HUES6 (cell line): ENCODE measurements at regions not wholly inside any gene's neighbourhood (a gene's known extent, or its start where the extent isn't known, plus 50 kb on each side); places are given as distances from the start of the nearest gene placed in this dataset.
A peak's percentile ranks its signal among the peaks of the same experiment; 100 is the strongest.
"Not testable (repeated sequence)": the region's sequence is repeated elsewhere in the genome, so short reads cannot be mapped to it uniquely, and the experiment has no call there.

ENCODE experiments used
- H3K27ac ChIP-seq: 2 replicates; pipeline ENCODE4 v1.7.0; 2013; ENCODE audit warnings: low read depth, mild to moderate bottlenecking, low read length, inconsistent platforms
- H3K27me3 ChIP-seq: 2 replicates; pipeline ENCODE4 v1.6.1; 2013; ENCODE audit warnings: low read length; ENCODE audit not compliant: control insufficient read depth, insufficient read depth
- H3K36me3 ChIP-seq: 2 replicates; pipeline ENCODE4 v1.6.1; 2013; ENCODE audit warnings: low read length; ENCODE audit not compliant: control insufficient read depth, insufficient read depth
- H3K4me1 ChIP-seq: 2 replicates; pipeline ENCODE4 v1.6.1; 2013; ENCODE audit warnings: low read length; ENCODE audit not compliant: control insufficient read depth, insufficient read depth
- H3K4me3 ChIP-seq: 2 replicates; pipeline ENCODE4 v1.5.1; 2013; ENCODE audit warnings: low read depth, low read length
- H3K9ac ChIP-seq: one replicate; pipeline ENCODE4 v1.6.1; 2013; ENCODE audit warnings: mild to moderate bottlenecking, low read length
- H3K9me3 ChIP-seq: 2 replicates; pipeline ENCODE4 v1.6.1; 2013; ENCODE audit warnings: low read depth, low read length; ENCODE audit not compliant: control insufficient read depth, insufficient read depth

GRCh38 chr14:53285821-53286220 is 132.7 kb upstream of the DDHD1 start:
- no peak overlapping the region for H3K4me3 ChIP-seq
- H3K27me3 ChIP-seq, result no peaks in the 10 kb centered on the region
- no peaks in the 10 kb centered on the region for H3K36me3 ChIP-seq
- H3K9ac ChIP-seq, result no peak overlapping the region
- peaks cover 14% of the 10 kb centered on the region for H3K9me3 ChIP-seq
- H3K27ac ChIP-seq, result no peak overlapping the region
- no peaks in the 10 kb centered on the region for H3K4me1 ChIP-seq

GRCh38 chr14:53285064-53285463 is 131.9 kb upstream of the DDHD1 start:
- Histone ChIP-seq H3K4me3 (no peak overlapping the region), H3K4me1 (no peaks in the 10 kb centered on the region), H3K27ac (no peak overlapping the region), H3K9me3 (peaks cover 16% of the 10 kb centered on the region), H3K27me3 (no peaks in the 10 kb centered on the region), H3K9ac (no peak overlapping the region), H3K36me3 (no peaks in the 10 kb centered on the region)

DNA sequence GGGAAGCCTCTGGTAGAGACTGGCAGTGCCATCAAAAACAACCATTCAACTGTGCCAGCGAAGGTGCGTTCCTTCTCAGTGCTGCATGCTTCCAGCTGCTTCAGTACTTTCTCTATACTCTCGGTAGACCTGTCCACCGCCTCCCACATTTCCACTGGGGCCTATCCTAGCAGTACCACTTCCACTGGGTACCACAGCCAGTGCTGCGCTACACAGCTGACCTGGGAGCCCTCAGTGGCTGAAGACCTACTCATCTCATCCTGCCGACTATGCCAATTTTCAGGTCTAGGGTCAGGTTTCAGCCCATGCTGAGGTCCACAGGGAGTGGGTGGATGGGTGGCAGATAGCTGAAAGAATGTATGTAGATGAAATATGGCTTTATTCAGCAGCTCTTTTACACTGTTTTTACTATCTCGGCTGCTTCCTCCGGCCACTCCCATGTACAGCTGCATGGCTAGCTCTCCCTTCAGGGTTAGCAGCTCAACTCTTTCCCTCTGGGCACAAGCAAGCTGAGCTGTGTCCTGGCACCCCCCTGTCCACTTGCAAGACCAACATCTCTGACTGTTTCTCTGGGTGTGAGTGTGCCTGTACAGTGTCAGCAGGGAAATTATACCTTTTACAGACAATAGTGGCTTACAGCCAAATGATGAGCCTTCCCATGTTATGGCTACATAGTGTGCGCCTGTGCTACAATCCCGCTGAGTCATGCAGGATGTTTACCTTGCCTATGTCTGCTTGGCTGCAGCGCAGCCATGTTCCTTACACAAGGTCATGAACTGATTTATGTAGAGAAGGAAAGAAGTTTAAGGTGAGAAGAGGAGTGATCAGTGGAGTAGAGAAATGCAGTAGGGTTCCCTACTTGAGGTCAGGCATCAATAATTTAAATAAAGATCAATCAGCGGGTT is 125.7 kb upstream of the DDHD1 start:
- Histone ChIP-seq H3K27me3 (no peaks in the 10 kb centered on the region), H3K27ac (no peak overlapping the region), H3K9ac (no peak overlapping the region), H3K4me1 (no peaks in the 10 kb centered on the region), H3K9me3 (peaks cover 31% of the 10 kb centered on the region), H3K4me3 (no peak overlapping the region), H3K36me3 (no peaks in the 10 kb centered on the region)

- Histone ChIP-seq H3K4me1 (no peaks in the 10 kb centered on the region), H3K27ac (no peak overlapping the region), H3K9me3 (peaks cover 25% of the 10 kb centered on the region), H3K9ac (no peak overlapping the region), H3K4me3 (no peak overlapping the region), H3K27me3 (no peaks in the 10 kb centered on the region), H3K36me3 (no peaks in the 10 kb centered on the region)
Observed at GRCh38 chr14:53273671-53274072, 120.5 kb upstream of the DDHD1 start.

- Histone ChIP-seq H3K9ac (no peak overlapping the region), H3K27me3 (no peaks in the 10 kb centered on the region), H3K4me3 (no peak overlapping the region), H3K27ac (no peak overlapping the region), H3K9me3 (peaks cover 23% of the 10 kb centered on the region; the same call in 1 of the 2 replicates), H3K36me3 (no peaks in the 10 kb centered on the region), H3K4me1 (no peaks in the 10 kb centered on the region)
Observed at GRCh38 chr14:53265025-53265424, 111.9 kb upstream of the DDHD1 start.

DNA sequence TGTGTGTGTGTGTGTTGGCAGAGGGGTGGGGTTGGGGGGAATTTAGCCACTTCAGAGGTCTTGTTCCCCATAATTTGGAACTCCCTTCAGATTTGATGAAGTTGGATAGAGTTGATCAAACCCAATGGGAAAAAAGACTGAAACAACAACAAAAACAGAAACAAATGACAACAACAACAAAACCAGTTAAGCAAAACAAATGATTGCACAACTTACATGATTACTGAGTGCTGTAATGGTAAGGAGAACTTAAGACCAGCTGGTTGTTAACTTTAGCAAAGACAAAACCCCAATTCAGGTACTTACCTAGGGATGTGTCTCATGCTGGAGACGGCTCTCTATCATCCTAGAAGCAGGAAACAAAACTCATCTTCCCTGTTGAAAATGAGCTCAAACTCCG is 107.8 kb upstream of the DDHD1 start:
- Histone ChIP-seq H3K36me3 (no peaks in the 10 kb centered on the region), H3K9me3 (peaks cover 34% of the 10 kb centered on the region; the same call in 1 of the 2 replicates), H3K4me1 (no peaks in the 10 kb centered on the region), H3K27ac (peak overlapping the region; percentile 45; the same call in 1 of the 2 replicates), H3K4me3 (no peak overlapping the region), H3K27me3 (no peaks in the 10 kb centered on the region), H3K9ac (no peak overlapping the region)

DNA sequence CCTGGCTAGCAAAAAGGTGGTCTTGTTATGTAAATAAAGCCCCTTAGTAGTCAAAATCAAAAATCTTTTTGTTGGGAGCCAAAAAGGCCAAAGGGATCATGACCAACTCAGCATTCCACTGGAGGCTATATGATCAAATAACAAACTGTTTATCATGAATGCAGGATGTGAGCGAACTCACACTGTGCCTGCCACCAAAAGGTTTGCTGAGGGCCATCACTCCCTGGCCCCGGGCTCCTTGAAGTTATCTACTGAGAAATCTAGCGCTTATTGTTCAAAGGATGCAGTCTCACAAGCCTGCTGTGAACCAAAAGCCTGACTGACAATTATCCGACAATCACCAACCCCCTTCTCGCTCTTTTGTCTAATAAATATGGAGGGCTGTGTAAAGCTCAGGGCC is 107.2 kb upstream of the DDHD1 start:
- H3K4me1 ChIP-seq, result no peaks in the 10 kb centered on the region
- H3K4me3 ChIP-seq, result no peak overlapping the region
- peaks cover 40% of the 10 kb centered on the region; the same call in 1 of the 2 replicates for H3K9me3 ChIP-seq
- no peaks in the 10 kb centered on the region for H3K27me3 ChIP-seq
- no peak overlapping the region for H3K9ac ChIP-seq
- H3K27ac ChIP-seq, result peak overlapping the region; percentile 65; the same call in 1 of the 2 replicates
- H3K36me3 ChIP-seq, result no peaks in the 10 kb centered on the region

- Histone ChIP-seq H3K9me3 (peaks cover 15% of the 10 kb centered on the region; the same call in 1 of the 2 replicates), H3K27ac (no peak overlapping the region), H3K27me3 (no peaks in the 10 kb centered on the region), H3K4me1 (no peaks in the 10 kb centered on the region), H3K9ac (no peak overlapping the region), H3K4me3 (no peak overlapping the region), H3K36me3 (no peaks in the 10 kb centered on the region)
Observed at GRCh38 chr14:53252141-53252540, 99.0 kb upstream of the DDHD1 start.

DNA sequence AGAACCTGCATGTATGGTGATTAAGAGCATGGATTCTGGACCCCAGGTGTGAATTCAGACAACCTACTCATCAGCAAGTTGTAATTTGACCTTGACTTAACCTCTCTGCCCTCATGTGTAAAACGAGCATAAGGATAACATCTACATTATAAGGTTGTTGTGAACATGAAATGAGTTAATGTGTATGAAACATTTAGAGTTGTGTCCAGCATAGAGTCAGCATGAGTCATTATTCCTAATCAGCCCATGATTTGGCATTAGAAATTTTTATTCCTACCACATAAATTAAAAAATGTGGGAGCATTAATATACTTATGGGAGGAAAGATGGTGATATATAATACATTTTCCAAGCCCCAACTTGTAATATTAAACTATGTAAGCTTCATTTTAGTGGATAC is 95.9 kb upstream of the DDHD1 start:
- H3K9me3 ChIP-seq, result peaks cover 10% of the 10 kb centered on the region
- no peaks in the 10 kb centered on the region; the same call in 1 of the 2 replicates for H3K36me3 ChIP-seq
- H3K27me3 ChIP-seq, result no peaks in the 10 kb centered on the region
- H3K4me1 ChIP-seq, result no peaks in the 10 kb centered on the region
- H3K9ac ChIP-seq, result no peak overlapping the region
- H3K27ac ChIP-seq, result no peak overlapping the region
- H3K4me3 ChIP-seq, result no peak overlapping the region

- Histone ChIP-seq H3K27ac (no peak overlapping the region), H3K9ac (no peak overlapping the region), H3K4me3 (no peak overlapping the region), H3K27me3 (no peaks in the 10 kb centered on the region), H3K9me3 (peaks cover 21% of the 10 kb centered on the region), H3K36me3 (no peaks in the 10 kb centered on the region; the same call in 1 of the 2 replicates), H3K4me1 (no peaks in the 10 kb centered on the region)
Observed at GRCh38 chr14:53247596-53248370, 94.7 kb upstream of the DDHD1 start.

DNA sequence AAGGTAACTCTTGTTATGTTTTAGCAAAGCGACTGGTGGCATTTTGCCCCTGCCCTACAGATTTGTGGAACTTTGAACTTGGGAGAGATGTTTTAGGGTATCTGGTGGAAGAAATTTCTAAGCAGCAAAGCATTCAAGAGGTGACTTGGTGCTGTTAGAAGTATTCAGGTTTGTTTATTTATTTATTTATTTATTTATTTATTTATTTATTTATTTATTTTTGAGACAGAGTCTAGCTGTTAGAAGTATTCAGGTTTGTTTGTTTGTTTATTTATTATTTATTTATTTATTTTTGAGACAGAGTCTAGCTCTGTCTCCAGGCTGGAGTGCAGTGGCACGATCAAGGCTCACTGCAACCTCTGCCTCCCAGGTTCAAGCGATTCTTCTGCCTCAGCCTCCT is 89.8 kb upstream of the DDHD1 start:
- not testable (repeated sequence) for H3K27ac ChIP-seq, H3K4me1 ChIP-seq, H3K9ac ChIP-seq, H3K36me3 ChIP-seq, H3K27me3 ChIP-seq, H3K4me3 ChIP-seq
- peaks cover 28% of the 10 kb centered on the region for H3K9me3 ChIP-seq
